ENCODE measurements at regions not wholly inside any gene's neighbourhood (a gene's known extent, or its start where the extent isn't known, plus 50 kb on each side); places are given as distances from the start of the nearest gene placed in this dataset.

DNA sequence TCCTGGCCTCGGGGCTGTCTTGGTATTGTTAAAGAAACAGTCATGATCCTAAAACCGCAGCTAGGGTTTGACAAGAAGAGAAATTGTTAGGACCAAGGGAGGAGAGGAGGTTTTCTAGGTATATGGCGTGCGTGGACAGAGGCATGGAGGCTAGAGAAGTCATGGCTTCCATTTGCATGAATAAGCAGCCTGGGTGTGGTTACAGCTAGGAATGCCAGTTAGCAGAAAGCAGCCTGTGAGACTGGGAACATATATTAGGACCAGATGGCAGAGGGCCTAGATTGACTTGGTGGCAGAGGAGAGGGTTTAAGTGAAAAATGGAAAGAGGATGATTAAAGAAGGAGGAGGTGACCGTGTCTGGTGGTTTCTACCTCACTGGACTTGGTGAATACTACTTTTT is 573.6 kb upstream of the ARRDC4 start:
- H3K4me3 ChIP-seq (ENCODE audit: low read depth, low read length): no peak overlapping the region
- TF ChIP-seq CTCF (IDR thresholded peaks at IDR 0.05; ENCODE audit: borderline replicate concordance, insufficient read depth, low read depth, low read length): no peak

DNA sequence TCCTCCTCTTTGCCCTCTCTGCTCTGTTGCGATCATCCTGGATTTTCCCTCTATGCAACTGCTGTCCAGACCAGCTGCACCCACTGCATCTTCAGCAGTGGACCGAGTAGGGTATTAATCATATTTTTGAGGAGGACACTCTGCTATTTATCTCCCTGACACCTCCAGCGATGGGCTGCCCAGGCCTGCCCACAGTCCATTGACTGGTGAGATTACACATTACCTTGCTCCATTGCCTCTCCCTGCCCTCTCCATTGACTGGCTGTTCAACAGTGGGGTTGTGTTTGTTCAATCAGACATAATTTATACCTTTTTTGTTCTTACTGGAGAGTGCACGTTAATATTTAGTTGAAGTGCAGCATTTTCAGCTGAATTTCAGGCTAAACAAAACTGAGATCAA is 559.3 kb upstream of the ARRDC4 start:
- TF ChIP-seq CTCF (IDR thresholded peaks at IDR 0.05; ENCODE audit: borderline replicate concordance, insufficient read depth, low read depth, low read length): no peak

DNA sequence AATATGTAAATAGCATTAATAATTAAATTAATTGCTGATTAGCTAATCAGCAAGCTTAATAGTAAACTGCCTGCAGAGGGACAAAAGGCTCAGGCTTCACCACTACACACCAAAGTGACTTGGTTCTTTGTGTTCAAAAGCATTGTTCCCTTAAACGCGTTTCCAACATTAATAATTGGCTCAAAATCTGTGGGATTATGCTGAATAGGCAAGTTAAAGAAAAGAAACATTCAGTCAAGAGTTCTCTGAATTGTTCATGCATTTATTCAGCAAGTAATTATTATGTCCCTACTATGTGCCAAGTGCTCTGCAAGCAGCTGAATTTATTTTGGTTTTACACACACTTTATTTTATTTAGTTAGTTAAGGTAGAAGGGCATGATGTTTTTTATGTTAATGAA is 558.5 kb upstream of the ARRDC4 start:
- no peak for TF ChIP-seq CTCF (IDR thresholded peaks at IDR 0.05; ENCODE audit: borderline replicate concordance, insufficient read depth, low read depth, low read length)
- H3K4me3 ChIP-seq (ENCODE audit: low read depth, low read length): no peak overlapping the region

More for the DNA sequence above, 559.3 kb upstream of the ARRDC4 start:
- H3K4me3 ChIP-seq (ENCODE audit: low read depth, low read length): no peak overlapping the region

DNA sequence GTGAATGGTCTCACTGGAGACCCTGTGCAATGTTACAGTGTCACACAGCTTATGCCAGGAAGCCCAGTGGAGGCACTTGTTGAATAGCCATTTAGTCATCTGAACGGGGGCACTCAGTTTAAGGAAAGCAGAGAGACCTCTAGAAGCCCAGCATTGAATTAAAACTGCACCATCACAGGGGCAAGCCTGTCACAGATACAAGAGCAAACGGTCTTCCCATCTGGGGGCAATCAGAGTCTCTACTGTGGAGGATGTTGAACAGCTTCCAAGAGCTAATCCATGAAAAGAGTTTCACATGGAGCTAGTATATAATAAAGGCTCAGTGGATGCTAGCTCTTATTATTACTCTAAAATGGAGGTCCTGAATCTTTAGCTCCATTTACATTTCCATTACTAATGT is 553.7 kb upstream of the ARRDC4 start:
- H3K4me3 ChIP-seq (ENCODE audit: low read depth, low read length): no peak overlapping the region
- TF ChIP-seq CTCF (IDR thresholded peaks at IDR 0.05; ENCODE audit: borderline replicate concordance, insufficient read depth, low read depth, low read length): no peak

DNA sequence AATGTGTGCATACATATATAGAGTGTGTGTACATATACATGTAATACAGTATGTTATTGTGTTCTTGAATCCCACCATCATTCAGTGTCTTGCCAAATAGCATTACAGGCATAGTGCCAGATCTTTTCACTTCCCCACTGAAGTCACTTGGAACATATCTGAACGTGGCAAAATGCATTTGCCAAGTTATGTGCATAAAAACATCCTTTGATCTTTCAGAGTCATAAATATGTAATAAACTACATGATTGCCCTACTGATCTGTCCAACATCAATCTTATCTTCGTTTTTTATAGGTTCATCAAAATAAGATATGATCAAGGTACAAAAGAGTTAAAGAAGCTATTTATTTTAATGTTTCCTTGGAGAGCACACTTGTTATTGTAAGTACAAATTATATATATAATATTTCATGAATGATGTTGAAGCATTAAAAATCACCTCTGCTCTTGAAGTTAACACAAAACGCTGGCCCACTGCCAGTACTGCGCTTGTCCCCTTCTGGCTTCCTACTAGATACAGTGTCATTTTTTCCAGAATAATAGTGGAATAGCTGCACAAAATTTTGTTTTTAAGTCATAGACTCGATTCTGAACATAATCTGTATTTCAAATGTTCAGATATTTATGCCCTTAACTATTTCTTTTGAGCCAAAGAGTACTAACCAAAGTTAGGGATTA is 549.5 kb upstream of the ARRDC4 start:
- TF ChIP-seq CTCF (IDR thresholded peaks at IDR 0.05; ENCODE audit: borderline replicate concordance, insufficient read depth, low read depth, low read length): no peak
- H3K4me3 ChIP-seq (ENCODE audit: low read depth, low read length): no peak overlapping the region

DNA sequence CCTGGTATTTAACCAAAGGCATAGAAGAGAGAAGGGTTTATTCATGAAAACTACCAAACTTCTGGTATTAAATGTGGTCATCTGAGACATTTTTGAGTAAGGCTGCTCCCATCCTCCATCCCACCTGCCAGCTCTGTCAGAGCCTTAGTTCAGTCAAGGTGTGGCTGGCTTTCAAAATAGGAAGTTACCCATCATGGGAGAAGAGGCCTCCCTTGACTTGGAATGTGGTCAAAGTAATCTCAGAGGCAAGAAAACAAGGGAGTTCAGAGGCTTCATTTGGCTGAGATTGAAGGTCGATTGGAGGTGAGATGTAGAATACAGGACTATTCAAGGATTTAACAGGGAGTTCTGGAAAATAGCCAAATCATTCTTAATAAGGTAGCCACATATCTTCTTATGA is 540.4 kb upstream of the ARRDC4 start:
- H3K4me3 ChIP-seq (ENCODE audit: low read depth, low read length): no peak overlapping the region
- TF ChIP-seq CTCF (IDR thresholded peaks at IDR 0.05; ENCODE audit: borderline replicate concordance, insufficient read depth, low read depth, low read length): no peak

- no peak for TF ChIP-seq CTCF (IDR thresholded peaks at IDR 0.05; ENCODE audit: borderline replicate concordance, insufficient read depth, low read depth, low read length)
- no peak overlapping the region for H3K4me3 ChIP-seq (ENCODE audit: low read depth, low read length)
Observed at GRCh38 chr15:97425596-97425995, 534.9 kb upstream of the ARRDC4 start.
